Esophagus muscularis mucosa (tissue), 3 donors: ENCODE measurements at regions not wholly inside any gene's neighbourhood (a gene's known extent, or its start where the extent isn't known, plus 50 kb on each side); places are given as distances from the start of the nearest gene placed in this dataset.
"Not testable (repeated sequence)": the region's sequence is repeated elsewhere in the genome, so short reads cannot be mapped to it uniquely, and the experiment has no call there.

ENCODE experiments used
- POLR2A ChIP-seq: fragments of 450-650 bp; IDR thresholded peaks from one replicate; pipeline ENCODE4 v1.6.1; 2017; ENCODE audit warnings: antibody characterized with exemption, moderate library complexity, mild to moderate bottlenecking, low read depth
- TF ChIP-seq, protein P1 (sequence below), 3 experiments: fragments of 200-600 bp in 2 of 3; fragments of 450-650 bp in 1 of 3; sonication (generic) in 2 of 3; IDR thresholded peaks; one replicate each; pipeline ENCODE4 v1.5.1; 2017 to 2019; ENCODE audit warnings: antibody characterized with exemption in 3 of 3, mild to moderate bottlenecking in 2 of 3, moderate library complexity in 1 of 3

DNA sequence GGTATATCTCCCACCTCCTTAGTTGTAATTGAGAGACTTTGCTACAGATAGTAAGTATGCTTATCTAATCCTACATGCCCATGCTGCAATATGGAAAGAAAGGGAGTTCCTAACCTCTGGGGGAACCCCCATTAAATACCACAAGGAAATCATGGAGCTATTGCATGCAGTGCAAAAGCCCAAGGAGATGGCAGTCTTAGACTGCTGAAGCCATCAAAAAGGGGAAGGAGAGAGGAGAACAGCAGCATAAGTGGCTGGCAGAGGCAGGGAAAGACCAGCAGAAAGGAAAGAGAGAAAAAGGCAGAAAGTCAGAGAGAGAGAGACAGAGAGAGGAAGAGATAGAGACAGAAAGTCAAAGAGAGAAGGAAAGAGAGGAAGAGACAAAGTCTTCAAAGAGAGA is 121.6 kb upstream of the SLC16A7 start:
- TF ChIP-seq, protein P1, sequence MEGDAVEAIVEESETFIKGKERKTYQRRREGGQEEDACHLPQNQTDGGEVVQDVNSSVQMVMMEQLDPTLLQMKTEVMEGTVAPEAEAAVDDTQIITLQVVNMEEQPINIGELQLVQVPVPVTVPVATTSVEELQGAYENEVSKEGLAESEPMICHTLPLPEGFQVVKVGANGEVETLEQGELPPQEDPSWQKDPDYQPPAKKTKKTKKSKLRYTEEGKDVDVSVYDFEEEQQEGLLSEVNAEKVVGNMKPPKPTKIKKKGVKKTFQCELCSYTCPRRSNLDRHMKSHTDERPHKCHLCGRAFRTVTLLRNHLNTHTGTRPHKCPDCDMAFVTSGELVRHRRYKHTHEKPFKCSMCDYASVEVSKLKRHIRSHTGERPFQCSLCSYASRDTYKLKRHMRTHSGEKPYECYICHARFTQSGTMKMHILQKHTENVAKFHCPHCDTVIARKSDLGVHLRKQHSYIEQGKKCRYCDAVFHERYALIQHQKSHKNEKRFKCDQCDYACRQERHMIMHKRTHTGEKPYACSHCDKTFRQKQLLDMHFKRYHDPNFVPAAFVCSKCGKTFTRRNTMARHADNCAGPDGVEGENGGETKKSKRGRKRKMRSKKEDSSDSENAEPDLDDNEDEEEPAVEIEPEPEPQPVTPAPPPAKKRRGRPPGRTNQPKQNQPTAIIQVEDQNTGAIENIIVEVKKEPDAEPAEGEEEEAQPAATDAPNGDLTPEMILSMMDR (IDR thresholded peaks at IDR 0.05): not testable (repeated sequence)
- not testable (repeated sequence) for TF ChIP-seq POLR2A
